HG03457 (cell line): ENCODE measurements at regions not wholly inside any gene's neighbourhood (a gene's known extent, or its start where the extent isn't known, plus 50 kb on each side); places are given as distances from the start of the nearest gene placed in this dataset.

Experiments
- ATAC-seq: cut with Tn5 transposase; IDR thresholded peaks from one replicate; pipeline ENCODE4 v1.9.1; 2021; ENCODE audit warnings: moderate number of reproducible peaks; ENCODE audit not compliant: unreplicated experiment

GRCh38 chr18:5601188-5601624, 57.4 kb upstream of the EPB41L3 start:
- ATAC-seq: no peak

- ATAC-seq: no peak
These were observed 56.7 kb upstream of the EPB41L3 start for GRCh38 chr18:5600378-5601071.

GRCh38 chr18:5596585-5596984, 52.8 kb upstream of the EPB41L3 start:
- no peak for ATAC-seq
